ENCODE measurements at regions not wholly inside any gene's neighbourhood (a gene's known extent, or its start where the extent isn't known, plus 50 kb on each side); places are given as distances from the start of the nearest gene placed in this dataset.

DNA sequence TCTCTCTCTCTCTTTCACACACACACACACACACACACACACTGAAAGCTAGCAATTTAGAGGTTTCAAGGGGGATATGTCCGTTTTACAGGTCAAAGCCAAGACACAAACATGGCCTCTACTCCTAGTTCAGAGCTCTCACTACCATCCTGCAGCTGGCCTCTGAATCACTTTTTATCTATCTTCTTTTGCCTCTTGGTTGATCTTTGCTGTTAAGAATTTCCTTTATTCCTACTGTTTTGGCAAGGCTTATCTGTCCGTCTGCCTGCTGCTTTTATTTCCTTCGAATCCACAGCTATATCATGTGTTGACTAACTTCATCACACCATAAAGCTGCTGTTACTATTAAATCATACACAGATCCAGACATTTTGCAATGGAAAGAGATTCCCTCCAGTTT lies 543.0 kb downstream of the PLCL1 start:
- no peak for DNase-seq (ENCODE audit: low read depth in 2 of 2)

DNA sequence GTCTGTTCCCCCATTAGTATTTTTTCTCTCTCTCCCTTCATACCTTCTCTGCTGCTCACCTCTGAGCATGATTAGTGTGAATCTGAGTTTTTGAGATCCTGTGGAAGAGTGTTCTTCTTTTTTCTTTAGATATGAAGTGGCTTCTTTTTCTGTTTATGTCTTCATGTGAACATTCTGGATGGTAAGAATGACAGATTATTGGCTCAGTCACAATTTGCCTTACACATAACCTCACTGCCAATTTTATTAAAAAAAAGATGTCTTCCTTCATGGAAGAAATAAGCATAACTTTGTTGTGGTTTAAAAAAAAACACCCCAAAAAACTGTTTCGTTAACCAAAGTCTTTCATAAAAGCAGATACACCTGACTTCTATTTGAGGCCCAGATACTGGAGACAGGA lies 539.1 kb downstream of the PLCL1 start:
- DNase-seq (ENCODE audit: low read depth in 2 of 2), result no peak

DNA sequence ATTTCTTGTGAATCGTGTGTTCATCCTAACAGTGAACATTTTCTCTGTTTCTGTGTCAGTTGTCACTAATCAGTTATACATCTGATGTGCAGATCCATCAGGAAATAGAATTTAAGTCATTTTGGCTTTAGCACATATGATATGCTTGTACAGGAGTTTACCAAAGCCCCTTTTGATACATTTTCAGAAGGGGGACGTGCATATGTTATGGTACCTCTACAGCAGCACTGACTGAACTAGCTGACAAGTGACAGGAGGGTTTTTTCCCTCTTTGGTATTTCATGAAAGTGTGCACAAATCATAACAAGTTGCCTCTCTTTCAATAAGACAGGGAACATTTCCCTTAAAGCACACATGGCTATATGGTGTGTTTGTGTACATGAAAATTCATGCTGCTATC lies 536.5 kb downstream of the PLCL1 start:
- no peak for DNase-seq (ENCODE audit: low read depth in 2 of 2)

DNA sequence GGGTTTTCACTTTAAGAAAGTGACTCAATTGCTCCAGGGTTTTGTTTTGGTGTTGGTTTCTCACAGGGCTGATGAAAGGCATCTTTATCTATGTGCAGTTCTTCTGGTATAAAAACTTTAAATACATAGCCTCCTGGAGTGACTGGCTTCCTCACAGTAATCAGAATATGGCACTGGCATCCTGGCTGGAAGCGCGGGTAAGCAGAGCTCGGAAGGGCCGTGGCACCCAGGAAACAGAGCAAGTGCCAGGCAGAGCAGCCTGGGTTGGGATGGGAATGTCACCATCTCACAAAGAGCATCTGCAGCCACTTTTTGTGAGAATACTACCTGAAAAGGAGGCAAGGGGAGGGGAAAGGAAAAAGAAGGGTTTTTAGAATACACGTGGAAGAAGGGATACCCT lies 534.7 kb downstream of the PLCL1 start:
- DNase-seq (ENCODE audit: low read depth in 2 of 2), result no peak

DNA sequence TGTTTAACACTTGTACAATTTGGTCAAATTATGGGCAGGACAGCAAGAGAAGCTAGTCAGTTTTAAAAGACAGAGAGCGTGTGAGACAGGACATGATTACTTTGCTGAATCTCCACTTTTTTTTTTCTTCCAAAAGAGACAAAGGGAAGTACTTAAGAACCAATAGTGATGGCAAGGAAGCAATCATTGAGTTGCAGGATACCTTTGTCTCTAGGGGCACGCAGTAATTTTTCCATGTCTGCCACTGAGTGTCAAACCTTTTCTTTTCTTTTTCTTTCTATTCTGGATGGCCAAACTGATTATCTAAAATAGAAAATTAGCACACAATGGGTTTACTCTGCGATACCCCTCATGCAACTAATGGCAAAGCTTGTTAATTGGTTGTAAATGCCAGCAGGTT lies 533.0 kb downstream of the PLCL1 start:
- DNase-seq (ENCODE audit: low read depth in 2 of 2), result no peak

- DNase-seq (ENCODE audit: low read depth in 2 of 2), result no peak
Measured at GRCh38 chr2:198328454-198328853, 524.1 kb downstream of the PLCL1 start.

DNA sequence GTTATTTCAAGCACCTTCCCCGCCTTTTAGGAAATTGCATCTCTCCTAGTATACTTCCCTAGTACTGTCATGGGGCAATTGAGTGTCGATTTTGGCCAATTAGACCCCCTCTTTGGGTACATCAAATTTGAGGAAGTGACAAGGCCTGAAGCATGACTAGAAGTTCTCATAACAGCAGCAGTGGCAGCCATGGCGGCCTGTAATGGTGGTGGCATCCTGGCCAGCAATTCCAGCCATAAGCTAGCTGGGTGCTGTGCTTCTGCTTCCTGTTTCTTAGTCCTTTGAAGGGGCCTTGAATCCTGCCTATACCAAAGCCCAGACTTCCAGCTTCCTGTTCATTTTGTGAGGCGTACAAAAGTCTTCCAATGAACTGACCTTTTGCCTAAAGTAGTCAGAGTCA lies 523.1 kb downstream of the PLCL1 start:
- no peak for DNase-seq (ENCODE audit: low read depth in 2 of 2)

GRCh38 chr2:198326431-198326830 lies 522.0 kb downstream of the PLCL1 start:
- DNase-seq (ENCODE audit: low read depth in 2 of 2), result no peak

- DNase-seq (ENCODE audit: low read depth in 2 of 2), result no peak
Measured at GRCh38 chr2:198325359-198325758, 521.0 kb downstream of the PLCL1 start.

DNA sequence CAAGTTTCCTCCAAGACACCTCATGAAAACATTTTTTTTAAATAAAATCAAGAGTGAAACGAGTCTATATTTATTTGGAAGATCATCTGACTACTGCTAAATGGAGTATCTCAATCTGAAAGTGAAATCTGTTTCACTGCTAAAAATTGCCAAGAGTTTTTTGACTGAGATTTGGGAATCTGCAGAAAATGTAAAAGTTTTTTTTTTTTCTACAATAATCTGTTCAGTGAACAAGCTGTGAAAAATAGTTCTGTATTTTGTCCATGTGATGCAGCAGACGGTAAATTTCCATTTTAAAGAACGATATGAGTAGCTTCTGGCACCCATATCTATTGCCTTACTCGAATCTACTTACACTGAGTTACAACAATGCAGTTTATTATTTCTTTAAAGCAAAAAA lies 519.7 kb downstream of the PLCL1 start:
- no peak for DNase-seq (ENCODE audit: low read depth in 2 of 2)

GRCh38 chr2:198322275-198322674 lies 517.9 kb downstream of the PLCL1 start:
- DNase-seq (ENCODE audit: low read depth in 2 of 2), result no peak

GRCh38 chr2:198321522-198322088 lies 517.2 kb downstream of the PLCL1 start:
- DNase-seq (ENCODE audit: low read depth in 2 of 2), result no peak

GRCh38 chr2:198316852-198317396 lies 512.5 kb downstream of the PLCL1 start:
- DNase-seq (ENCODE audit: low read depth in 2 of 2), result no peak

DNA sequence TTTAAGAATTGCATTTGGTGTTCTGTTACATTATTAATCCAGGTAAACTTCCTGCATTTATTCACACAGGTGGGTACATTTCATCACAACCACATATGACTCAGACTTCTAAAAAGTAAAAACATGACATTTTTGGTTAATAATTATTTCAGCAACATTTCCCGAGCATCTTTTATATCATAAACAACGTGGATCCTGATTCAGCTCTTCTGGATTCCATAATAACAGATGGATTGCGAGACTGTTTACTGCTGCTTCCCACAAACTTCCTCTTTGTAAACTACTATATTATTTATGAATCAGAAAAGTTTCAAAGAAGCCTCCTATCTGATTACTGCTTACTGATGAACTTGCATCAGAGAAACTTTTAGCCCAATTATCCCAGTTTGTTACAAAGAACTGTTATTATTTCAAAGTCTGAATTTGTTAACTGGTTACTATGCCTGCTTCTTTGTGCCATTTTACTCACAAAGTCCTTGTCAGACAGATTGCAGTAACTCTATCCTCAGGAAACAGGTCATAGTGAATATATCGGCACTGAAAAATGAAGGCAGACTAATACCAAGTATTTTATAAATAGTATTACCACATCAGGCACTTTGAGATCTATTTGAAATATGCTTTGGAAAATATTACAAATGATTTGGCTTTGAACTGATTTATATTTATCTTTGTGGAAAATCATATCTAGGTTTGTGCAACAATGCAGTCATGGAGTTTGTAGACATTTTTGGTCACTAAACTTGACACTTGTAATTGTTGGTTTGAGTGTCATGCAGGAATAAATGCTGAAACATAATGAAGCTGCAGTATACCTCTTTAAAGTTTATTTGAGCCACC lies 511.6 kb downstream of the PLCL1 start:
- DNase-seq (ENCODE audit: low read depth in 2 of 2), result no peak

- DNase-seq (ENCODE audit: low read depth in 2 of 2), result no peak
Measured at GRCh38 chr2:198314559-198315153, 510.3 kb downstream of the PLCL1 start.

GRCh38 chr2:198312596-198313483 lies 508.4 kb downstream of the PLCL1 start:
- no peak for DNase-seq (ENCODE audit: low read depth in 2 of 2)

GRCh38 chr2:198311020-198311419 lies 506.6 kb downstream of the PLCL1 start:
- DNase-seq (ENCODE audit: low read depth in 2 of 2), result no peak

DNA sequence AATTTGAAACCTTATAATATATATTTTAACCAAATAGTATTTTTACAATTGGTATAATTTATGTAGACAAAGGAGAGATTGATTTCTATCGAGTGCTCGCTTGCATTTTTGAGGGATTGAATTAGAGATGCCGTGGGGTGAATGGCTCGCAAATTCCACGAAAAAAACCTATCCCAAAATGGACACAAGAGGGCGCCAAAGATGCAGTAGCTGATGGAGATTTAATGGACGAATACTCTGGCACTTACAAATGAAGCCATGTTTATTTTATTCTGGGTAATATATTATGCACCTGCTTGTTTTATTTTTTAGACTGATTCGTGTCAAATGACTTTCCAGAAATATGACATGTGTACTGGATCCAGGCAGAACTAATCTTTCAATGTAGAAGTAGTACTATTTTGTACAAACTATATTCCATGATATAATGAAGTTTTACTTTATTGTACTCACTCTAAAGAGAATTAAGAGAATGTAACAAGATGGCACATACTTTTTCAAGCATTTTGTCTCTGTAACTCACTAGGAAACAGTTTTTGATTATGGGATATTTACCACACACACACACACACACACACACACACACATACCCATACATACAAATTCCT lies 505.4 kb downstream of the PLCL1 start:
- DNase-seq (ENCODE audit: low read depth in 2 of 2), result peak in 1 of 2 donors; percentile 18

- DNase-seq (ENCODE audit: low read depth in 2 of 2), result no peak
Measured at GRCh38 chr2:198309081-198309480, 504.7 kb downstream of the PLCL1 start.

DNA sequence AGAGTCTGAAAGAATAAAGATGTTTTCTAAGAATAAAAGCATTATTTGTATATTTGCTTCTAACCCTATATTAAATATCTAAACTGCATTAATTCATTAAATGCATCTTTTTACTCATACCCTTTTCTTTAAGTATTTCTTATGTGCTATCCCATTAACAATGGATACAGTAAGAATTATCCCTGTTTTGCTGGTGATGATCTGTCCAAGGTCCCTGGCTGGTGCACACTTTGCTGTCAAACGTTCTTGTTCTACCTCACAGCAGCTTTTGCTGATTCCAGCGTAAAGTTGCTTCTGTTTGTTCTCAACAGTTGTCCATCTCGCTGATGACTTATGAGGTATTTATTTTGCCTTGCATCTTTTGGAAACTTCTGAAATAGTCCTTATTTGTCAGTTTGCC lies 504.0 kb downstream of the PLCL1 start:
- DNase-seq (ENCODE audit: low read depth in 2 of 2), result no peak

DNA sequence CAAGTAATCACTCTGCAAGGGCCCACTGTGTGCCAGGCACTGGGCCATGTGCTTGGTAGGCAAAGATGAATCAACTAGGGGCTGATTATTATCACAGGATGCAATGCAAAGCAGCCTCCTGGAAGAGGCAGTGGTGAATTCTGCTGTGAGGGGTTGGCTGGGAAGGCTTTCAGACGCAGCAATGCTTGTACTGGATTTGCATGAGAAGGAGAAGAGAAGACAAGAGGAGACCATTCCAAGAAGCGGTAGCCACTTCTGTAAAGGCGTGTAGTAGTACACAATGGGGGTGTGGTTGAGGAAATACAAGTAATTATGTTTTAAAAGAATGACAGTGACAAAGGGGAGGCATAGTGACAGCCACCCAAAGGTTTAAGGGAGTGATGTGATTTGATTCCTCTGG lies 502.7 kb downstream of the PLCL1 start:
- DNase-seq (ENCODE audit: low read depth in 2 of 2), result no peak
